Breast epithelium (tissue), 4 donors: ENCODE measurements at regions not wholly inside any gene's neighbourhood (a gene's known extent, or its start where the extent isn't known, plus 50 kb on each side); places are given as distances from the start of the nearest gene placed in this dataset.

Source experiments
- DNase-seq, 2 donors: peaks; one replicate each; pipeline ENCODE4 v3.0.0-alpha.2; 2019; ENCODE audit warnings: low spot score in 2 of 2
- H3K27ac ChIP-seq, 2 donors: fragments of 200-600 bp; sonication (generic) in 1 of 2; one replicate each; pipeline ENCODE4 v1.5.1; 2016 to 2019; ENCODE audit warnings: mild to moderate bottlenecking in 1 of 2
- H3K27me3 ChIP-seq, 2 donors: fragments of 200-600 bp; sonication (generic) in 1 of 2; one replicate each; pipeline versions ENCODE4 v1.5.1 to v1.6.0; 2017 to 2019; ENCODE audit warnings: control low read depth in 1 of 2, mild to moderate bottlenecking in 1 of 2
- H3K36me3 ChIP-seq: fragments of 200-600 bp; one replicate; pipeline ENCODE4 v1.5.1; 2019
- H3K4me1 ChIP-seq, 2 donors: fragments of 200-600 bp; sonication (generic); one replicate each; pipeline ENCODE4 v1.5.1; 2016 to 2019; ENCODE audit warnings: control low read depth in 1 of 2
- H3K4me3 ChIP-seq, 3 donors: fragments of 200-600 bp; sonication (generic); 1 replicate in 2 of 3; 2 replicates in 1 of 3; pipeline ENCODE4 v1.5.1; 2016 to 2019; ENCODE audit warnings: mild to moderate bottlenecking in 3 of 3, moderate library complexity in 2 of 3
- H3K9me3 ChIP-seq, 2 donors: fragments of 200-600 bp; sonication (generic) in 1 of 2; one replicate each; pipeline ENCODE4 v1.5.1; 2016 to 2019; ENCODE audit warnings: control low read depth in 1 of 2
- CTCF ChIP-seq, 3 donors: fragments of 450-650 bp; IDR thresholded peaks; one replicate each; pipeline ENCODE4 v1.5.1; 2016 to 2017; ENCODE audit warnings: antibody characterized with exemption in 3 of 3, mild to moderate bottlenecking in 3 of 3, moderate library complexity in 3 of 3
- POLR2A ChIP-seq: fragments of 450-650 bp; IDR thresholded peaks from one replicate; pipeline ENCODE4 v1.6.1; 2016; ENCODE audit warnings: antibody characterized with exemption, mild to moderate bottlenecking, moderate library complexity
- POLR2AphosphoS5 ChIP-seq, 3 donors: sonication (generic); formaldehyde crosslinking; IDR thresholded peaks; one replicate each; pipeline ENCODE4 v1.6.1; 2017; ENCODE audit warnings: antibody characterized with exemption in 3 of 3
- intact Hi-C: fragments of 100-400 bp; cut with DNase I; formaldehyde crosslinking; loops from one replicate; pipeline ENCODE4 v1.15.1; 2023; ENCODE audit warnings: low total_unique reads

GRCh38 chr2:64819361-64819760, 165.6 kb upstream of the SERTAD2 start:
- Histone ChIP-seq H3K4me3 (no peak overlapping the region), H3K36me3 (no peaks in the 10 kb centered on the region), H3K9me3 (no peaks in the 10 kb centered on the region), H3K4me1 (no peaks in the 10 kb centered on the region), H3K27ac (peak overlapping the region in 1 of 2 donors; percentile 64), H3K27me3 (no peaks in the 10 kb centered on the region)
- no peak for DNase-seq
- no peak for TF ChIP-seq CTCF (IDR thresholded peaks at IDR 0.05)
- no peak for TF ChIP-seq POLR2A
- TF ChIP-seq POLR2AphosphoS5 (IDR thresholded peaks at IDR 0.05), result no peak
- intact Hi-C loops, result no loop called here

DNA sequence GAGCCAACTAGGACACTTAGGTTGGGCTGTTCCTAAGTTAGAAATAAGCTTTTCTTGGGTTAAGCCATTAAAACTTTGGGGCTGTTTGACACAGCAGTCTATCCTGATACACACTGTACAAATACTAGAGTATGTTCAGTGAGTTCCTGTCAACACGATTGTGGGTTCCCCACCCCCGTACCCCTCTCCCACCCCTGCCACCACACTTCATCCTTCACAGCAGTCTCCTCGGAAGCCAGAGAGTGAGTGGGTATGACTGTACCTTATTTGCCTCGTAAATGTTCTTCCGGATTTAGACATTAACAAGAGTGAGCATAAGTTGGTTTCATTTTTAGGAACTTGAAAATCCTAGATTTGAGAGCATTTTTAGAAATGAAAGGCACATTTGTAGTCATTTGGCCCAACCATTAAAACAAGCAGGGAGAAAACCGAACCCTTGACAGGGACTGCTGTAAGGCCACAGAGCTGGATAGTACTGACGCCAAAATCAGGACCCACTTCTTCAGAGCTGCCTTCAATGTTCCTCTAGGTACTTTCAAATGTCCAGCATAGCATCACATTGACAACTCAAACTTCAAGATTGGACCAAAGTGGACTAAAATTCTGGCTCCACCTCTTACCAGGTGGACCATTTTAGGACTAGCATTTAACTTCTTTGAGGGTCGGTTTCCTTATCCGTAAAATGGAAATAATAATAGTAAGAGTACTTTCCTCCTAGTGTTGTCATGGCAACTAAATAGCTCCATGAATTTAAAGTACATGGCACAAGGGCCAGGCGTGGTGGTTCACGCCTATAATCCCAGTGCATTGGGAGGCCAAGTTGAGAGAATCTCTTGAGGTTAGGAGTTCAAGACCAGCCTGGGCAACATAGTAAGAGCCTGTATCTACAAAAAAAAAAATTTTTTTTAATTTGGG, 166.3 kb upstream of the SERTAD2 start:
- DNase-seq, result no peak
- Histone ChIP-seq H3K27me3 (no peaks in the 10 kb centered on the region), H3K9me3 (no peaks in the 10 kb centered on the region), H3K4me1 (no peaks in the 10 kb centered on the region), H3K36me3 (no peaks in the 10 kb centered on the region), H3K27ac (peak overlapping the region in 1 of 2 donors; percentile 64), H3K4me3 (no peak overlapping the region)
- TF ChIP-seq POLR2A, result no peak
- TF ChIP-seq CTCF (IDR thresholded peaks at IDR 0.05), result no peak
- TF ChIP-seq POLR2AphosphoS5 (IDR thresholded peaks at IDR 0.05), result no peak
- intact Hi-C loops, result no loop called here

GRCh38 chr2:64820901-64821300, 167.2 kb upstream of the SERTAD2 start:
- no peaks in the 10 kb centered on the region for H3K36me3 ChIP-seq
- H3K27me3 ChIP-seq, result no peaks in the 10 kb centered on the region
- no peak overlapping the region for H3K4me3 ChIP-seq
- intact Hi-C loops, result no loop called here
- no peak for DNase-seq
- no peak overlapping the region for H3K27ac ChIP-seq
- no peaks in the 10 kb centered on the region for H3K4me1 ChIP-seq
- TF ChIP-seq CTCF (IDR thresholded peaks at IDR 0.05) (no peak), POLR2A (no peak), POLR2AphosphoS5 (IDR thresholded peaks at IDR 0.05) (no peak)
- no peaks in the 10 kb centered on the region for H3K9me3 ChIP-seq

GRCh38 chr2:64823794-64824193, 165.4 kb upstream of the SLC1A4 start:
- no peaks in the 10 kb centered on the region for H3K27me3 ChIP-seq
- H3K36me3 ChIP-seq, result no peaks in the 10 kb centered on the region
- no peak for TF ChIP-seq POLR2A
- no peak for TF ChIP-seq CTCF (IDR thresholded peaks at IDR 0.05)
- TF ChIP-seq POLR2AphosphoS5 (IDR thresholded peaks at IDR 0.05), result no peak
- no peak overlapping the region for H3K4me3 ChIP-seq
- intact Hi-C loops, result no loop called here
- no peaks in the 10 kb centered on the region for H3K4me1 ChIP-seq
- no peak for DNase-seq
- H3K9me3 ChIP-seq, result no peaks in the 10 kb centered on the region
- no peak overlapping the region for H3K27ac ChIP-seq

DNA sequence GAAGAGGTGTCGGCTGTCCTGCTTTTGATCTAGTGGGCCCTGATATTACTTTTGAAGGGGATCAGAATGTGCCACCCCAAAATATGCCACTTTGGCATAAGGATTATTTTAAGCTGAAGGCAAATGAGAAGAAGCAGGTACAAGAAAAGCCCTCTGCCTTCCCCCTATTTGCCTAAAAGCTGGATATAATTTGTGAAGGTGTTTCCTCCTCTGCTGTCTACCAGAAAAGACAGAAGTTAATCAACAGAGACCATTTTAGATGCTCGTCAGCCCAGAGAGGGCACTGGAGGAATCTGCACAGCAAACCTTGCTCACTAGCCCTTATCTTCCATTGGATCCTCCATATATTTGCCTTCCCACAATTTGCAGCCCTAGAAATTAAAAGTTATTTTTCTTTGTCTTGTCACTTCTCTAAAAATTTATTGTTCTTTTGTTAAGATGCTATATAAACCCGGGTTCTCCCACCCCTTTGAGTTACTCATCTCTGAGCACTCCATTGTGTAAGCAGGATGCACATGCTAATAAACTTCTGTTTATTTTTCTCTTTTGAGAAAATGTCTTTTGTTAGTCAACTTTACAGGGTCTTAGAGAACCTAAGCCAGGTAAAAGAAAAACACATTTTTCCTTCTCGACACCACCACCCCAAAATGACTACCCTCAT, 163.2 kb upstream of the SLC1A4 start:
- no peak for DNase-seq
- Histone ChIP-seq H3K9me3 (no peaks in the 10 kb centered on the region), H3K27me3 (no peaks in the 10 kb centered on the region), H3K4me3 (no peak overlapping the region), H3K27ac (no peak overlapping the region), H3K36me3 (no peaks in the 10 kb centered on the region), H3K4me1 (no peaks in the 10 kb centered on the region)
- TF ChIP-seq POLR2AphosphoS5 (IDR thresholded peaks at IDR 0.05) (no peak), POLR2A (no peak), CTCF (IDR thresholded peaks at IDR 0.05) (no peak)
- intact Hi-C loops, result no loop called here
